IMR-90 (cell line): ENCODE measurements at regions not wholly inside any gene's neighbourhood (a gene's known extent, or its start where the extent isn't known, plus 50 kb on each side); places are given as distances from the start of the nearest gene placed in this dataset.

ENCODE experiments used
- ATAC-seq: fragments of 200-7000 bp; cut with Tn5 transposase; 2 replicates; pipeline ENCODE4 v1.9.1; 2020; ENCODE audit warnings: low read depth, mild to moderate bottlenecking, moderate library complexity
- BruUV-seq: library from RNA; stranded (reverse); fragments of 400-500 nt; replicated peaks from 2 replicates; lab custom pipeline; 2021; lab: Mats Ljungman, UMichigan
- CTCF ChIA-PET: fragments of 300-600 bp; formaldehyde crosslinking; extraction: SDS; loops from one replicate; lab custom pipeline; 2021; ENCODE audit warnings: antibody characterized with exemption; lab: Yijun Ruan, JAX
- POLR2A ChIA-PET: fragments of 300-600 bp; sonication (Branson Sonifier 250); formaldehyde crosslinking; loops from one replicate; lab custom pipeline; 2022; ENCODE audit warnings: antibody characterized with exemption; ENCODE audit not compliant: unreplicated experiment; lab: Charles Lee
- DNase-seq: peaks from one replicate; pipeline ENCODE4 v3.0.0; 2013
- H2AFZ ChIP-seq: replicated peaks from 2 replicates; pipeline ENCODE3; 2013; ENCODE audit warnings: low read length, mild to moderate bottlenecking; ENCODE audit not compliant: poor library complexity
- H2AK5ac ChIP-seq: 2 replicates; pipeline ENCODE4 v1.6.1; 2013; ENCODE audit warnings: low read depth, low read length, inconsistent platforms
- H2AK9ac ChIP-seq: replicated peaks from 2 replicates; pipeline ENCODE3; 2013; ENCODE audit warnings: mild to moderate bottlenecking, low read depth, low read length, moderate library complexity; ENCODE audit not compliant: poor library complexity
- H2BK120ac ChIP-seq: 2 replicates; pipeline ENCODE4 v1.6.1; 2013; ENCODE audit warnings: low read depth, low read length, inconsistent platforms
- H2BK15ac ChIP-seq: 3 replicates; pipeline ENCODE4 v1.6.1; 2013; ENCODE audit warnings: low read depth, low read length, inconsistent platforms
- H2BK20ac ChIP-seq: 2 replicates; pipeline ENCODE4 v1.6.1; 2013; ENCODE audit warnings: low read depth, mild to moderate bottlenecking, inconsistent platforms, low read length, moderate library complexity
- H2BK5ac ChIP-seq: 2 replicates; pipeline ENCODE4 v1.6.1; 2013; ENCODE audit warnings: mild to moderate bottlenecking, low read depth, low read length, inconsistent platforms; ENCODE audit not compliant: poor library complexity, severe bottlenecking
- H3K14ac ChIP-seq: replicated peaks from 2 replicates; pipeline ENCODE4 v1.6.1; 2013; ENCODE audit warnings: low read depth, low read length, inconsistent platforms
- H3K18ac ChIP-seq: 2 replicates; pipeline ENCODE4 v1.6.1; 2013; ENCODE audit warnings: low read depth, low read length, control low read depth
- H3K23ac ChIP-seq: 2 replicates; pipeline ENCODE4 v1.6.1; 2013; ENCODE audit warnings: low read depth, low read length, inconsistent platforms
- H3K27ac ChIP-seq: 2 replicates; pipeline ENCODE4 v1.5.1; 2013; ENCODE audit warnings: mild to moderate bottlenecking, control low read depth, low read length; ENCODE audit not compliant: insufficient read depth
- H3K27me3 ChIP-seq: 2 replicates; pipeline ENCODE4 v1.6.1; 2013; ENCODE audit warnings: low read length; ENCODE audit not compliant: control insufficient read depth, insufficient read depth
- H3K36me3 ChIP-seq: 2 replicates; pipeline ENCODE4 v1.6.1; 2013; ENCODE audit warnings: low read length, mixed read lengths; ENCODE audit not compliant: control insufficient read depth, insufficient read depth
- H3K4ac ChIP-seq: 2 replicates; pipeline ENCODE4 v1.6.1; 2013; ENCODE audit warnings: low read depth, low read length, inconsistent platforms
- H3K4me1 ChIP-seq: 2 replicates; pipeline ENCODE4 v1.6.1; 2013; ENCODE audit warnings: low read length, mixed read lengths; ENCODE audit not compliant: control insufficient read depth, insufficient read depth
- H3K4me2 ChIP-seq: 2 replicates; pipeline ENCODE4 v1.6.1; 2013; ENCODE audit warnings: low read depth, mild to moderate bottlenecking, control low read depth, low read length, moderate library complexity
- H3K4me3 ChIP-seq: 2 replicates; pipeline ENCODE4 v1.5.1; 2013; ENCODE audit warnings: low read depth, mild to moderate bottlenecking, control low read depth, low read length, moderate library complexity; ENCODE audit not compliant: insufficient read depth
- H3K56ac ChIP-seq: 2 replicates; pipeline ENCODE4 v1.6.1; 2013; ENCODE audit warnings: low read length, inconsistent platforms; ENCODE audit not compliant: insufficient read depth; ENCODE audit errors: extremely low read depth
- H3K79me1 ChIP-seq, 2 experiments: 2 replicates each; pipeline ENCODE4 v1.6.1; 2013; ENCODE audit warnings: low read length in 2 of 2, inconsistent platforms in 1 of 2, low read depth in 1 of 2
- H3K9ac ChIP-seq: 2 replicates; pipeline ENCODE4 v1.6.1; 2013; ENCODE audit warnings: low read depth, low read length, control low read depth
- H3K9me1 ChIP-seq: 2 replicates; pipeline ENCODE4 v1.6.1; 2013; ENCODE audit warnings: low read length, inconsistent platforms; ENCODE audit not compliant: insufficient read depth
- H3K9me3 ChIP-seq: 2 replicates; pipeline ENCODE4 v1.6.1; 2013; ENCODE audit warnings: low read length; ENCODE audit not compliant: control insufficient read depth, insufficient read depth
- H4K20me1 ChIP-seq: 2 replicates; pipeline ENCODE4 v1.6.1; 2013; ENCODE audit warnings: low read length, inconsistent platforms; ENCODE audit not compliant: insufficient read depth
- H4K5ac ChIP-seq: 2 replicates; pipeline ENCODE4 v1.6.1; 2013; ENCODE audit warnings: mild to moderate bottlenecking, low read depth, low read length, control low read depth
- H4K8ac ChIP-seq, 2 experiments: 2 replicates each; pipeline ENCODE4 v1.6.1; 2013; ENCODE audit warnings: low read depth in 2 of 2, low read length in 2 of 2, control low read depth in 1 of 2, inconsistent platforms in 1 of 2
- H4K91ac ChIP-seq: 2 replicates; pipeline ENCODE4 v1.6.1; 2013; ENCODE audit warnings: low read depth, low read length, inconsistent platforms; ENCODE audit not compliant: insufficient read depth
- BHLHE40 ChIP-seq: fragments of 150-350 bp; IDR thresholded peaks from 2 replicates; pipeline ENCODE4 v1.6.1; 2016; ENCODE audit warnings: mild to moderate bottlenecking, low read depth, low read length
- CEBPB ChIP-seq: IDR thresholded peaks from 2 replicates; pipeline ENCODE4 v1.6.1; 2012; ENCODE audit warnings: low read depth, low read length, improper control_type of control experiment
- CHD1 ChIP-seq: IDR thresholded peaks from 2 replicates; pipeline ENCODE4 v1.6.1; 2012; ENCODE audit warnings: low read depth, low read length, improper control_type of control experiment
- CTCF ChIP-seq: conservative IDR thresholded peaks from 2 replicates; pipeline ENCODE4 v1.5.1; 2012; ENCODE audit warnings: mild to moderate bottlenecking, low read depth, low read length, improper control_type of control experiment
- FOS ChIP-seq: fragments of 150-350 bp; IDR thresholded peaks from 2 replicates; pipeline ENCODE4 v1.6.1; 2016; ENCODE audit warnings: low read depth, low read length
- MAFK ChIP-seq: IDR thresholded peaks from 2 replicates; pipeline ENCODE4 v1.6.1; 2012; ENCODE audit warnings: low read depth, low read length, improper control_type of control experiment
- MAZ ChIP-seq: IDR thresholded peaks from 2 replicates; pipeline ENCODE4 v1.6.1; 2012; ENCODE audit warnings: low read depth, mild to moderate bottlenecking, low read length, improper control_type of control experiment, moderate library complexity, borderline replicate concordance
- MXI1 ChIP-seq: IDR thresholded peaks from 2 replicates; pipeline ENCODE4 v1.6.1; 2012; ENCODE audit warnings: low read depth, mild to moderate bottlenecking, low read length, moderate library complexity, borderline replicate concordance
- POLR2A ChIP-seq: IDR thresholded peaks from 2 replicates; pipeline ENCODE4 v1.6.1; 2012; ENCODE audit warnings: mild to moderate bottlenecking, low read depth, low read length
- RAD21 ChIP-seq: IDR thresholded peaks from 2 replicates; pipeline ENCODE4 v1.6.1; 2012; ENCODE audit warnings: low read length, improper control_type of control experiment
- RCOR1 ChIP-seq: IDR thresholded peaks from 2 replicates; pipeline ENCODE4 v1.6.1; 2012; ENCODE audit warnings: mild to moderate bottlenecking, low read length, improper control_type of control experiment; ENCODE audit not compliant: insufficient replicate concordance
- RFX5 ChIP-seq: IDR thresholded peaks from 2 replicates; pipeline ENCODE4 v1.8.0; 2012; ENCODE audit warnings: low read depth, mild to moderate bottlenecking, low read length, moderate library complexity
- SMC3 ChIP-seq: fragments of 150-350 bp; IDR thresholded peaks from 2 replicates; pipeline ENCODE4 v1.6.1; 2016; ENCODE audit warnings: low read depth, mild to moderate bottlenecking, antibody characterized with exemption, low read length, moderate library complexity
- USF2 ChIP-seq: fragments of 150-350 bp; IDR thresholded peaks from 2 replicates; pipeline ENCODE4 v1.6.1; 2017; ENCODE audit warnings: mild to moderate bottlenecking, antibody characterized with exemption, low read length, low read depth
- WGBS, 2 experiments: methylation state at CpG; one replicate each; pipeline versions ENCODE4 v1.1.5 to v1.1.7; 2013; ENCODE audit warnings: missing lambda C conversion rate in 2 of 2; ENCODE audit not compliant: insufficient read length in 1 of 2; ENCODE audit errors: extremely low coverage in 2 of 2; 5-methylcytosine and 5-hydroxymethylcytosine counted together
- dilution Hi-C: fragments of 300-500 bp; cut with HindIII; formaldehyde crosslinking; loops from one replicate; pipeline ENCODE4 v1.14.3; 2018; ENCODE audit warnings: low sequenced_read_pairs; ENCODE audit not compliant: unreplicated experiment
- in situ Hi-C: fragments of 300-500 bp; cut with MboI; formaldehyde crosslinking; loops from 3 replicates; pipeline ENCODE4 v1.14.3; 2019; ENCODE audit warnings: low sequenced_read_pairs, inconsistent platforms, mixed read lengths
- intact Hi-C: fragments of 100-400 bp; cut with micrococcal nuclease; formaldehyde crosslinking; loops from 2 replicates; pipeline ENCODE4 v1.10.0; 2022

GRCh38 chr22:26784772-26785171, 127.4 kb downstream of the MIAT start:
- Histone ChIP-seq H3K4me1 (peaks cover 2% of the 10 kb centered on the region; the same call in 1 of the 2 replicates), H3K56ac (no peak overlapping the region), H2BK120ac (no peak overlapping the region), H2BK20ac (no peak overlapping the region), H3K18ac (no peak overlapping the region), H3K9me3 (peaks cover 1% of the 10 kb centered on the region; the same call in 1 of the 2 replicates), H2AFZ (no peak overlapping the region), H3K14ac (no peak overlapping the region), H4K8ac (no peak overlapping the region), H2BK15ac (no peak overlapping the region), H3K9ac (no peak overlapping the region), H4K20me1 (no peaks in the 10 kb centered on the region), H3K4me3 (no peak overlapping the region), H3K23ac (no peak overlapping the region), H4K5ac (no peak overlapping the region), H3K4me2 (no peak overlapping the region), H2BK5ac (no peak overlapping the region), H3K27me3 (no peaks in the 10 kb centered on the region), H3K9me1 (peaks cover 2% of the 10 kb centered on the region; the same call in 1 of the 2 replicates), H3K79me1 (no peaks in the 10 kb centered on the region), H2AK9ac (no peak overlapping the region), H3K27ac (no peak overlapping the region), H4K91ac (no peak overlapping the region), H3K4ac (no peak overlapping the region), H3K36me3 (peaks cover 1% of the 10 kb centered on the region; the same call in 1 of the 2 replicates), H2AK5ac (no peak overlapping the region)
- in situ Hi-C loops (no loop called here), intact Hi-C loops (no loop called here), dilution Hi-C loops (no loop called here)
- BruUV-seq: no TSS peak
- TF ChIP-seq CEBPB: no peak
- TF ChIP-seq POLR2A: no peak
- TF ChIP-seq MAZ: no peak
- no peak for TF ChIP-seq USF2
- no peak for TF ChIP-seq MAFK
- no peak for TF ChIP-seq RCOR1
- no peak for TF ChIP-seq FOS
- TF ChIP-seq SMC3: no peak
- no peak for TF ChIP-seq CHD1
- TF ChIP-seq BHLHE40: no peak
- no peak for TF ChIP-seq CTCF
- TF ChIP-seq RAD21: no peak
- no peak for TF ChIP-seq MXI1
- no peak for TF ChIP-seq RFX5
- ChIA-PET POLR2A (no interaction called here), CTCF (no interaction called here)
- ATAC-seq (no peak), DNase-seq (no peak)
- no CpG with 5 or more reads among the region's 6 CpGs for WGBS, 2 experiments
